ENCODE measurements at regions not wholly inside any gene's neighbourhood (a gene's known extent, or its start where the extent isn't known, plus 50 kb on each side); places are given as distances from the start of the nearest gene placed in this dataset.

DNA sequence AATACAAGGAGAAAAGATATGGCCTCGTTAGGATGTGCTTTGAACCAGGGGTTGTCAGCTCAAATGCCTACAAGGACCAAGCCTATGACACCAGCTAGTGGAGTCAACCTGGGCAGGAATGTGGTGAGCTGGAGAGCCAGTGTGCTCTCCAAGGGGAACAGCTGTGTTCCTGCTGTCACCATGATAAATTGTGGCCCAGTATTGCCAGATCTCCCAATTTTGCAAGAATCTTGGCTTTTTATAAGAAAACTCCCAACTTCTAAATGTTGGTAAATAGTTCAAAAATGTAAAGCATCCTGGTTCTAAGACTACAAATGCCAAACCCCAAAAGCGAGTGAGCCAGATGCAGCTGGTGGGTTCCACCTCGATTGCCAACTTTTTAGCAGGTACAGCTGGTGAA, 391.1 kb downstream of the PLPP3 start:
- no peak overlapping the region for H3K27ac ChIP-seq (ENCODE audit: low read length)

DNA sequence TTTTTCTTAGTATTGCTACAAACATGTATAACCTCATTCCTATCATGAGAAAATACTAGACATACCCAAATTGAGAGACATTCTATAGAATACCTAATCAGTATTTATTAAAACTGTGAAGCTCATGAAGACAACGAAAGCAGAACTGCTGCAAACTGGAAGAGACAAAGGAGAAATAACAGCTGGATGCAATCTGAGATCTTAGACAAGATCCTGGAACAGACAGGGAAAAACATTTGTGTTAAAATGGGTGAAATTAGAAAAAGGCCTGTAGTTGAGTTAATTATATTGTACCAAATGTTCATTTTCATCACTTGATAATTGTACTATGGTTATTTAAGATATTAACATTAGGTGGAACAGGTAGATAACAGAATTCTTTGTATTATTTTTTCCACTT, 392.0 kb downstream of the PLPP3 start:
- H3K27ac ChIP-seq (ENCODE audit: low read length) = no peak overlapping the region
- ATAC-seq (no peak), DNase-seq (no peak)
- H3K9me3 ChIP-seq (ENCODE audit: control insufficient read depth, low read length) = no peaks in the 10 kb centered on the region
- WGBS = 64% methylated on average over 1 of the region's 1 CpG
- no peaks in the 10 kb centered on the region for H3K27me3 ChIP-seq (ENCODE audit: control insufficient read depth, insufficient read depth)
- H3K4me1 ChIP-seq (ENCODE audit: control insufficient read depth, insufficient read depth, low read length) = peaks cover 3% of the 10 kb centered on the region
- H3K4me3 ChIP-seq (ENCODE audit: low read length) = no peak overlapping the region
- intact Hi-C loops (cut with DNase I) = no loop called here

More for the DNA sequence above, 391.1 kb downstream of the PLPP3 start:
- Histone ChIP-seq H3K9me3 (ENCODE audit: control insufficient read depth, low read length) (no peaks in the 10 kb centered on the region), H3K4me1 (ENCODE audit: control insufficient read depth, insufficient read depth, low read length) (peaks cover 3% of the 10 kb centered on the region), H3K27me3 (ENCODE audit: control insufficient read depth, insufficient read depth) (no peaks in the 10 kb centered on the region), H3K4me3 (ENCODE audit: low read length) (no peak overlapping the region)
- intact Hi-C loops (cut with DNase I) = no loop called here
- DNase-seq (peak in 2 of 3 donors; percentile 45 to 61), ATAC-seq (peak; percentile 79 to 83)
- 68% methylated on average over 3 of the region's 3 CpGs for WGBS

DNA sequence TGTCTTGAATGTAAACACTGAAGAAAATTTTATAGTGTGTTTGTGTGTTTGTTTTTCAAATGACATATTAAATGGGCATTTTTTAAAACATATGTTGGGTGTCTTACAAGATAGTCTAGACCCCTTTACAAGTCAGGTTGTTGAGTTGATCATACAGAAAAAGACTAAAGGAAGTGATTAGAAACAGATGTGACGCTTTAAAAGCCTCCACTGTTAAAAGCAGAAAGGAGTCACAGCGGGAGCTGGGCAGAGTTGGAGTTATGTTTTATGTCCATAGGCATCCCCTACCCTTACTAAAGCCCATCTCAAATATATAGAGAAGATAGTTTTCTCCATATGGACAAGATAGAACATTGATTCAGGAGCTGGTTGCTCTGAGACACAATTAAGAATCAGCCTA, 393.9 kb downstream of the PLPP3 start:
- no peak overlapping the region for H3K4me3 ChIP-seq (ENCODE audit: low read length)
- H3K27me3 ChIP-seq (ENCODE audit: control insufficient read depth, insufficient read depth) = no peaks in the 10 kb centered on the region
- H3K27ac ChIP-seq (ENCODE audit: low read length) = no peak overlapping the region
- DNase-seq = no peak
- no peaks in the 10 kb centered on the region for H3K9me3 ChIP-seq (ENCODE audit: control insufficient read depth, low read length)
- peaks cover 5% of the 10 kb centered on the region for H3K4me1 ChIP-seq (ENCODE audit: control insufficient read depth, insufficient read depth, low read length)
- ATAC-seq = no peak
- intact Hi-C loops (cut with DNase I) = no loop called here
- 98% methylated on average over 2 of the region's 2 CpGs for WGBS

DNA sequence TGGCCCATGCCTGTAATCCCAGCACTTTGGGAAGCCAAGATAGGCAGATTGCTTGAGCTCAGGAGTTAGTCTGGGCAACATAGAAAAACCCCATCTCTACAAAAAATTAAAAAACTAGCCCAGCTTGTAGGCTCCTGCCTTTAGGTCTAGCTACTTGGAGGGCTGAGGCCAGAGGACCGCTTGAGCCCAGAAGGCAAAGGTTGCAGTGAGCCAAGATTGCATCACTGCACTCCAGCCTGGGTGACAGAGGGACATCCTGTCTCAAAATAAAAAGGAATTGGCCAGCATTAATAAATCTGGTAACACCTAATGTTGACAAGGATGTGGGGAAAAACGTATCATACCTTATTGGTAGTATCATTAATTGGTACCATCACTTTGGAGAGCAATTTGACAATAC, 396.2 kb downstream of the PLPP3 start:
- DNase-seq = no peak
- Histone ChIP-seq H3K9me3 (ENCODE audit: control insufficient read depth, low read length) (no peaks in the 10 kb centered on the region), H3K27ac (ENCODE audit: low read length) (no peak overlapping the region), H3K27me3 (ENCODE audit: control insufficient read depth, insufficient read depth) (no peaks in the 10 kb centered on the region), H3K4me1 (ENCODE audit: control insufficient read depth, insufficient read depth, low read length) (peaks cover 3% of the 10 kb centered on the region), H3K4me3 (ENCODE audit: low read length) (no peak overlapping the region)
- WGBS = 81% methylated on average over 2 of the region's 2 CpGs
- intact Hi-C loops (cut with DNase I) = no loop called here
- ATAC-seq = no peak

DNA sequence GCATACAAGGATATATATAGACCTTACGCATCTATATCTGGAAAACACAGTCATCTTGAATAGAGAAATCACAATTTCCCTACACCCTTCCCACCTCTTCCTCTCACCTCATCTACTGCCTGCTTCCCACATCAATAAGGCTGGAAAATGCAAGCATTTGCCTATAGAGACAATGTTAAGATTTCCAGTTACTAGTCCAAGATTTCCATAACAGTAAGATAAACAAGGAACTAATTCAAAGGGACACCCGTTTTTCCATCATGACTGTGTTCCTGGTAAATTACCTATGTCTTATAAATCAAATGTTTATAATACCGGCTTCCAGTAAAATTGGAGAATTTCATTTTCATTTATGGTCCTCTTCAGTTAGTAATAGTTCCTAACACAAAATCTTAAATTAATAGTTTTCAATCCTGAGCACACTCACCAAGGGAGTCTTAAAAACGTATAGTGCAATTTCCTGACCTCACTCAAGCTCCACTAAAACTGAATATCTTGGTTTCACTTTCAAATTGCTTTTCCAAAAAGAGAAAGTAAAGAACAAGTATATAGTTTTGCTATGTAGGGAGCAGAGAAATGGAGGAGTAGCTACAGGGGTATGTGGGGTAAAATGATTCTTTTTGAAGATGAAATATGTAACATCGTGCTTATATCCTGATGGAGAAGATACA, 398.7 kb downstream of the PLPP3 start:
- peak overlapping the region; percentile 17 for H3K27ac ChIP-seq (ENCODE audit: low read length)
- peaks cover 3% of the 10 kb centered on the region for H3K4me1 ChIP-seq (ENCODE audit: control insufficient read depth, insufficient read depth, low read length)
- 53% methylated on average over 5 of the region's 5 CpGs for WGBS
- intact Hi-C loops (cut with DNase I) = no loop called here
- no peaks in the 10 kb centered on the region for H3K9me3 ChIP-seq (ENCODE audit: control insufficient read depth, low read length)
- peak overlapping the region; percentile 52 for H3K4me3 ChIP-seq (ENCODE audit: low read length)
- DNase-seq (no peak), ATAC-seq (no peak)
- H3K27me3 ChIP-seq (ENCODE audit: control insufficient read depth, insufficient read depth) = no peaks in the 10 kb centered on the region

DNA sequence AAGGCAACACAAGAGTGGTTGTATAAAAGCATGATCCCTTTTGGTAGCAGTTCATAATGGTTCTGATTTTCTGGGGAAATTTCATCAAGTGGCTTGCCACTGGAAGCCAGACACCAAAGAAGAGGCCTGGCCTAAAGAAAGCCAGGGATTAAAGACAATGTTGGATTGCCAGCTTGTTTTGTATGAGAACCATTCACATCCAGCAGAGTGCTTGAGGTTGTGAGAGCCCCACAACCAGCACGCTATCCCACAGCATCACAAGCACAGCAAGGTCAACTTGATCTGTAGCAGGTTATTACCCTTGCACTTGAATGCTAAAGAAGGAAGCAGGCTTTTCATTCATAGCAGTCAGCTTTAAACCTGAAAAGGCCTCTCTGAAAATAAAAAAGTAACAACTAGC, 399.8 kb downstream of the PLPP3 start:
- peaks cover 3% of the 10 kb centered on the region for H3K4me1 ChIP-seq (ENCODE audit: control insufficient read depth, insufficient read depth, low read length)
- H3K27ac ChIP-seq (ENCODE audit: low read length) = no peak overlapping the region
- no peaks in the 10 kb centered on the region for H3K27me3 ChIP-seq (ENCODE audit: control insufficient read depth, insufficient read depth)
- 100% methylated on average over 1 of the region's 1 CpG for WGBS
- no peak for ATAC-seq
- no peaks in the 10 kb centered on the region for H3K9me3 ChIP-seq (ENCODE audit: control insufficient read depth, low read length)
- DNase-seq = no peak
- intact Hi-C loops (cut with DNase I) = no loop called here
- H3K4me3 ChIP-seq (ENCODE audit: low read length) = no peak overlapping the region

DNA sequence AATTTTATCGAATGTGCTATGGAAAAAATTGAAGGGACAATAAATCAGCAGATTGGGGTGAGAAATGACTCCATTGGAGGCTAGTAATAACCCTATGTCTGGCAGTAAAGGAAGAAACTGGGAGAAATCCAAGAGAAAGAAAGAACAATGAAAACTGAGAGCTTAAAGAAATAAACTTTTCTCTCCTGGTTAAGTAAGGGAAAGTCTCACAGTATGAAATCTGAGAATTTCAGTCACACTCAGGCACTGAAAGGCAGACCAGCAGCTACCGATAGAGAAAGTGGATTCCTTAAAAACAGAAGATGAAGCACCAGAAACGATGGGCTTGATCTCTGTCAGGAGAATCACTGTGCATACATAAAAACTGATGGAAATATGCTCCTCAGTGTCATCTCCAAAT, 404.2 kb downstream of the PLPP3 start:
- H3K4me3 ChIP-seq (ENCODE audit: low read length) = no peak overlapping the region
- ATAC-seq (no peak), DNase-seq (no peak)
- H3K27ac ChIP-seq (ENCODE audit: low read length) = no peak overlapping the region
- peaks cover 6% of the 10 kb centered on the region for H3K4me1 ChIP-seq (ENCODE audit: control insufficient read depth, insufficient read depth, low read length)
- intact Hi-C loops (cut with DNase I) = no loop called here
- H3K27me3 ChIP-seq (ENCODE audit: control insufficient read depth, insufficient read depth) = no peaks in the 10 kb centered on the region
- no peaks in the 10 kb centered on the region for H3K9me3 ChIP-seq (ENCODE audit: control insufficient read depth, low read length)
- 87% methylated on average over 3 of the region's 3 CpGs for WGBS

DNA sequence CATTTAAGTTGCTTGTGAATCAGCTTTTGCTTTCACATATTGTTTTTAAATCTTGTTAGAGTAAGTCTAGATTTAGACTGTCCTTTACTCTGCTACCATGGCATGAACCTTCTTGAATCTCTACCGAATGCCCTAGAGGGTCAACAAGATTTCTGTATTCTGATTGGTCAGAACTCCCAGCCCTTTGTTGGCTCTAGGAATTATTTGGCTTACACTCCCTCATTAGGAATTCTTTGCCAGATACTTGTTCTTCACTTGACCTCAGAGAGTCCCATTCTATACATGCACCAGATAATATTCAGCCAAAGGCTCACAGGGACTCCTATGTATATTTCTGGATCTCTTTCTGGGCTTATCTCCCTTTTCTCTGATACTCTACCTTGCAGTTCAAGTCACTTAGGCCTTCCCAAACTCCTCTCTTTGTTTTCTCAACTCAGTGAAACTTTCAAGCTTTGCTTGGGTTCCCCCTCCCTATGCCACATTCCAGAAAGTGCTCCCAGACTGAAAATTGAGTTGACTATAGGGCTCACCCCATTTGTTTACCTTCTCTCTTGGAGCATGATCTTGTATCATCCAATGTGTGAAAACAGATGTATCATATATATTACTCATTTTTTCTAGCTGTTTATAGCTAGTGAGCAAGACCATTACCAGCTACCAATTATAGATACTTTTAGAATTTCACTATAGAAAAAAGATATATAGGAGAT, 405.0 kb downstream of the PLPP3 start:
- Histone ChIP-seq H3K27me3 (ENCODE audit: control insufficient read depth, insufficient read depth) (no peaks in the 10 kb centered on the region), H3K4me3 (ENCODE audit: low read length) (no peak overlapping the region), H3K9me3 (ENCODE audit: control insufficient read depth, low read length) (no peaks in the 10 kb centered on the region), H3K27ac (ENCODE audit: low read length) (no peak overlapping the region), H3K4me1 (ENCODE audit: control insufficient read depth, insufficient read depth, low read length) (peaks cover 5% of the 10 kb centered on the region)
- no peak for DNase-seq
- intact Hi-C loops (cut with DNase I) = no loop called here
- no peak for ATAC-seq
- 50% methylated on average over 1 of the region's 1 CpG for WGBS

DNA sequence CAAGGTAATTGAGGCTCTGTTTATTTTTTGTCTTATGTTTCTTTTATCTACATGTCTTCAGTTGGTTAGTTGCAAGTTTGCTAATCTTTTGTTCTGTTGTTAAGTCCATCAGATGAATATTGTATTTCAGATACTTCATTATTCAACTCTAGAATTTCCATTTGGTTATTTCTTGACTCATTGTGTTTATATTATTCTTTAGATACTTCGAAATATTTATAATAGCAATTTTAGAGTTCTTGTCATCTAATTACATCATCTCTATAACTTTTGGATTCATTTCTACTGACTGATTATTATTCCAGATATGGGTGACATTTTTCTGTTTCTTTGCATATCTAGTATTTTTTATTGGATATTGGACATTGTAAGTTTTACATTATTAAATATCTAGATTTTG, 405.6 kb downstream of the PLPP3 start:
- intact Hi-C loops (cut with DNase I) = no loop called here
- ATAC-seq (no peak), DNase-seq (no peak)
- no peaks in the 10 kb centered on the region for H3K9me3 ChIP-seq (ENCODE audit: control insufficient read depth, low read length)
- 80% methylated on average over 1 of the region's 1 CpG for WGBS
- H3K4me3 ChIP-seq (ENCODE audit: low read length) = no peak overlapping the region
- H3K27ac ChIP-seq (ENCODE audit: low read length) = no peak overlapping the region
- no peaks in the 10 kb centered on the region for H3K27me3 ChIP-seq (ENCODE audit: control insufficient read depth, insufficient read depth)
- H3K4me1 ChIP-seq (ENCODE audit: control insufficient read depth, insufficient read depth, low read length) = peaks cover 5% of the 10 kb centered on the region

DNA sequence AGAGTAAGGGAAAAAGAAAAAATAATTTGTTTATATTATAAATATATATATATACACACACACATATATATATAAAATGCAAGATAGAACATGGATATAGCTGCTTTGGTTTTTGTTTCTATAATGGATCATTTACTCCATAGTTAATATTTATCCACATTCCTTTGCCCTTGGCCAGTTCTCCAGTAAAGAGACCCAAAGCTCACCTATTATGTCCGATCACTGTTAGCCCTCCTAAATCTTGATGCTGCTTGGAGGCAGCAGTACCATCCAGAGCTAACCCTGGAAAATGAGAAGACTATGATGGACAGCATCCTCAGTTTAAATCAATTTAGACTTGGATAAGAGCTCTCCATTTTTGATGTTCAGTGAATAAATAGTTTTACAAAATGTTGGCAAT, 407.7 kb downstream of the PLPP3 start:
- no peak for ATAC-seq
- intact Hi-C loops (cut with DNase I) = no loop called here
- no peak overlapping the region for H3K4me3 ChIP-seq (ENCODE audit: low read length)
- no peaks in the 10 kb centered on the region for H3K27me3 ChIP-seq (ENCODE audit: control insufficient read depth, insufficient read depth)
- 100% methylated on average over 1 of the region's 1 CpG for WGBS
- peaks cover 5% of the 10 kb centered on the region for H3K4me1 ChIP-seq (ENCODE audit: control insufficient read depth, insufficient read depth, low read length)
- no peak overlapping the region for H3K27ac ChIP-seq (ENCODE audit: low read length)
- DNase-seq = no peak
- no peaks in the 10 kb centered on the region for H3K9me3 ChIP-seq (ENCODE audit: control insufficient read depth, low read length)

DNA sequence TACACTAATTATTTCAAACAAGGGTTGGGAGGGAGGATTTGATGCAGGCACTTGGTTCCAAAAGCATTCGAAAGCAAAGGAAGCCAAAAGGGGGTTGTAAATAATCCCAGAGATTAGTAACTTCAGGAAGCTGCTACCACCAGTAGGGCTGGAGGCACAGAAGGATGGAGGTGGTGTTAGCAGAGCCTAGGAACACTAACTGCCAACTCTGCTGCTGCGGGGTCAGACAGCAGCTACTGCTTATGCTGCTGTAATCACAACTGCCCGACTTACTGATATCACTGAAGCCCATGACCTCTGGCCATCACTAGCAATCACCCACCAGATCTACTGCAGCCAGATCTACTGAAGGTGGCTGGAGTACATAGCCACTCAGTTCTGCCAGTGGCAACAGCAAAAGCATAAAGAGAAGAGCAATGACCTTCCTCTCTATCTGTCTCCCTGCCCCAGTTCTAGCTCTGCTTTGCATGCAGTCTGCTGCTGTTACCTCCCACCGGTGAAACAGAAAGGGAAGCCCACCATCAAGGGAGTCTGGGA, 408.5 kb downstream of the PLPP3 start:
- WGBS = 45% methylated on average over 4 of the region's 4 CpGs
- peaks cover 5% of the 10 kb centered on the region for H3K4me1 ChIP-seq (ENCODE audit: control insufficient read depth, insufficient read depth, low read length)
- H3K27me3 ChIP-seq (ENCODE audit: control insufficient read depth, insufficient read depth) = no peaks in the 10 kb centered on the region
- peak overlapping the region; percentile 48 for H3K27ac ChIP-seq (ENCODE audit: low read length)
- H3K4me3 ChIP-seq (ENCODE audit: low read length) = no peak overlapping the region
- ATAC-seq = peak in 1 of 2 donors; percentile 36
- intact Hi-C loops (cut with DNase I) = no loop called here
- H3K9me3 ChIP-seq (ENCODE audit: control insufficient read depth, low read length) = no peaks in the 10 kb centered on the region
- no peak for DNase-seq

All from right cardiac atrium (tissue), 5 donors.